Astrocyte (in vitro differentiated cells and primary cell): ENCODE measurements at regions not wholly inside any gene's neighbourhood (a gene's known extent, or its start where the extent isn't known, plus 50 kb on each side); places are given as distances from the start of the nearest gene placed in this dataset.

Source experiments
- DNase-seq: peaks from one replicate; pipeline ENCODE4 v3.0.0-alpha.2; 2010; ENCODE audit warnings: low read depth
- FAIRE-seq: peaks from 2 replicates; lab custom pipeline; 2011; peaks lifted over from hg19 to GRCh38; lab: Jason Lieb, UNC
- H2AFZ ChIP-seq: 2 replicates; pipeline ENCODE4 v1.6.0; 2012; ENCODE audit warnings: low read depth, low read length, inconsistent platforms
- H3K27ac ChIP-seq: 2 replicates; pipeline ENCODE4 v1.5.1; 2011; ENCODE audit warnings: low read depth, low read length, inconsistent platforms
- H3K27me3 ChIP-seq: 2 replicates; pipeline ENCODE4 v1.6.0; 2011; ENCODE audit warnings: low read length, inconsistent platforms; ENCODE audit not compliant: insufficient read depth
- H3K36me3 ChIP-seq: 2 replicates; pipeline ENCODE4 v1.5.1; 2011; ENCODE audit warnings: low read length, inconsistent platforms; ENCODE audit not compliant: insufficient read depth
- H3K4me1 ChIP-seq: 2 replicates; pipeline ENCODE4 v1.5.1; 2011; ENCODE audit warnings: low read length, inconsistent platforms; ENCODE audit not compliant: insufficient read depth
- H3K4me2 ChIP-seq: 2 replicates; pipeline ENCODE4 v1.6.0; 2012; ENCODE audit warnings: low read length, inconsistent platforms
- H3K4me3 ChIP-seq: 2 replicates; pipeline ENCODE4 v1.5.1; 2011; ENCODE audit warnings: low read depth, mild to moderate bottlenecking, low read length, inconsistent platforms; ENCODE audit not compliant: insufficient read depth
- H3K79me2 ChIP-seq: 2 replicates; pipeline ENCODE4 v1.6.0; 2012; ENCODE audit warnings: mild to moderate bottlenecking, low read length, inconsistent platforms; ENCODE audit not compliant: insufficient read depth
- H3K9ac ChIP-seq: 2 replicates; pipeline ENCODE4 v1.6.0; 2012; ENCODE audit warnings: mild to moderate bottlenecking, low read length, inconsistent platforms
- H3K9me3 ChIP-seq: 2 replicates; pipeline ENCODE4 v1.5.1; 2012; ENCODE audit warnings: low read depth, mild to moderate bottlenecking, low read length, inconsistent platforms; ENCODE audit not compliant: insufficient read depth
- H4K20me1 ChIP-seq: 2 replicates; pipeline ENCODE4 v1.6.0; 2012; ENCODE audit warnings: low read length, inconsistent platforms; ENCODE audit not compliant: insufficient read depth
- H3K27ac Mint-ChIP-seq: one replicate; pipeline ENCODE4 v1.8.0; 2021; ENCODE audit warnings: mild to moderate bottlenecking, mixed read lengths; ENCODE audit not compliant: unreplicated experiment
- H3K27me3 Mint-ChIP-seq: one replicate; pipeline ENCODE4 v1.8.0; 2021; ENCODE audit warnings: low read depth, mixed read lengths; ENCODE audit not compliant: unreplicated experiment
- H3K36me3 Mint-ChIP-seq: one replicate; pipeline ENCODE4 v1.8.0; 2021; ENCODE audit warnings: low read depth, mixed read lengths; ENCODE audit not compliant: unreplicated experiment
- H3K4me1 Mint-ChIP-seq: one replicate; pipeline ENCODE4 v1.8.0; 2021; ENCODE audit warnings: low read depth, mixed read lengths; ENCODE audit not compliant: unreplicated experiment
- H3K4me3 Mint-ChIP-seq: one replicate; pipeline ENCODE4 v1.8.0; 2021; ENCODE audit warnings: mild to moderate bottlenecking, moderate library complexity, mixed read lengths; ENCODE audit not compliant: unreplicated experiment
- H3K9me3 Mint-ChIP-seq: one replicate; pipeline ENCODE4 v1.8.0; 2021; ENCODE audit warnings: mild to moderate bottlenecking, mixed read lengths; ENCODE audit not compliant: unreplicated experiment
- EZH2 ChIP-seq: IDR thresholded peaks from 2 replicates; pipeline ENCODE4 v1.6.1; 2012; ENCODE audit warnings: mild to moderate bottlenecking, low read length, inconsistent platforms; ENCODE audit not compliant: insufficient read depth
- TF ChIP-seq, protein P1 (sequence below): IDR thresholded peaks from 2 replicates; pipeline ENCODE4 v1.5.1; 2011; ENCODE audit warnings: low read depth, mild to moderate bottlenecking, inconsistent platforms, low read length, moderate library complexity; ENCODE audit not compliant: insufficient read depth

DNA sequence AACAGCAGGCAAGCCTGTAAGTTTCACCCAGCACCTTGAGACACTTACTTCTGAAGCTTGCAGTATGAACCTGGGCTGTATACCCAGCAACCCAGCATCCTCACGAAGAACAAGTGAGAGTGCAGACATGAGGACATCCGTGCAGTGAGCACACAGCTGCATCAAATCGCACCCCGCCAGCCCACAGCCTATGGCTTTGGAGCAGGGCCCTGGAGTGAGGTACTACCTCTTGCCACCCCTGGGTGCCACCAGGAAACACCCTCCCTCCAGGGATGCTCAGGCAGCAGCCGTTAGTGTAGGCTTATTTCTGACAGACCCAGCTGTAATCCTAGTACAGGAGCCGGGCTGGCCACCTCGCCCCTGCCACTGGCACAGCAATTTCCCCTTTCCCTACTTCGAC is 81.4 kb downstream of the ATPSCKMT start:
- Histone ChIP-seq H3K9me3 (peaks cover 3% of the 10 kb centered on the region), H3K36me3 (no peaks in the 10 kb centered on the region), H3K27me3 (no peaks in the 10 kb centered on the region), H3K9ac (no peak overlapping the region), H3K4me1 (no peaks in the 10 kb centered on the region), H2AFZ (no peak overlapping the region), H3K4me2 (no peak overlapping the region), H3K4me3 (no peak overlapping the region), H3K27ac (no peak overlapping the region), H4K20me1 (no peaks in the 10 kb centered on the region), H3K79me2 (no peaks in the 10 kb centered on the region)
- no peak overlapping the region for H3K4me3 Mint-ChIP-seq
- TF ChIP-seq EZH2 = no peak
- DNase-seq (no peak), FAIRE-seq (no peak)
- peaks cover 11% of the 10 kb centered on the region for H3K9me3 Mint-ChIP-seq
- H3K27me3 Mint-ChIP-seq = no peaks in the 10 kb centered on the region
- no peaks in the 10 kb centered on the region for H3K4me1 Mint-ChIP-seq
- H3K27ac Mint-ChIP-seq = no peak overlapping the region
- H3K36me3 Mint-ChIP-seq = no peaks in the 10 kb centered on the region

DNA sequence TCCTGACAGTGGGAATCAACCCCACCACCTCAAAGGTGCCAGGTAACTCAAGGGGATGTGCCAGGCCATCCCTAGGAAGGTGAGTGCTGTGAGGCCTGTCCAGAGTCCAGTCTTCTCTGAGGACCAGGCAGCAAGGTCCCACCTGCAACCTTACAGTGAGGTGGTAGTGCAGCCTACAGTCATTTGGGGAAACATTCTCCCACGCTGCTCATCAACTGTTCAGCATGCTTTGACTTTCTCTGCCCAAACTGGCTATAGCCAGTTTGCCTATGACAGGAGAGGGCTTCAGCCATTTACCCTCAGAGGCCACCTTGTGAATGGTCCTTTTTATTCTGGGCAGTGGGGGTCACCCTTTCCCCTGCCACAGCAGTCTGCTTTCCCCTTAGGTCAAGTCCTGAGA is 81.9 kb downstream of the ATPSCKMT start:
- no peak for FAIRE-seq
- Histone ChIP-seq H3K9ac (no peak overlapping the region), H2AFZ (no peak overlapping the region), H4K20me1 (no peaks in the 10 kb centered on the region), H3K4me2 (no peak overlapping the region), H3K36me3 (no peaks in the 10 kb centered on the region), H3K4me3 (no peak overlapping the region), H3K4me1 (no peaks in the 10 kb centered on the region), H3K27me3 (no peaks in the 10 kb centered on the region), H3K79me2 (no peaks in the 10 kb centered on the region), H3K27ac (no peak overlapping the region), H3K9me3 (peaks cover 3% of the 10 kb centered on the region)
- no peak for TF ChIP-seq EZH2
- TF ChIP-seq, protein P1, sequence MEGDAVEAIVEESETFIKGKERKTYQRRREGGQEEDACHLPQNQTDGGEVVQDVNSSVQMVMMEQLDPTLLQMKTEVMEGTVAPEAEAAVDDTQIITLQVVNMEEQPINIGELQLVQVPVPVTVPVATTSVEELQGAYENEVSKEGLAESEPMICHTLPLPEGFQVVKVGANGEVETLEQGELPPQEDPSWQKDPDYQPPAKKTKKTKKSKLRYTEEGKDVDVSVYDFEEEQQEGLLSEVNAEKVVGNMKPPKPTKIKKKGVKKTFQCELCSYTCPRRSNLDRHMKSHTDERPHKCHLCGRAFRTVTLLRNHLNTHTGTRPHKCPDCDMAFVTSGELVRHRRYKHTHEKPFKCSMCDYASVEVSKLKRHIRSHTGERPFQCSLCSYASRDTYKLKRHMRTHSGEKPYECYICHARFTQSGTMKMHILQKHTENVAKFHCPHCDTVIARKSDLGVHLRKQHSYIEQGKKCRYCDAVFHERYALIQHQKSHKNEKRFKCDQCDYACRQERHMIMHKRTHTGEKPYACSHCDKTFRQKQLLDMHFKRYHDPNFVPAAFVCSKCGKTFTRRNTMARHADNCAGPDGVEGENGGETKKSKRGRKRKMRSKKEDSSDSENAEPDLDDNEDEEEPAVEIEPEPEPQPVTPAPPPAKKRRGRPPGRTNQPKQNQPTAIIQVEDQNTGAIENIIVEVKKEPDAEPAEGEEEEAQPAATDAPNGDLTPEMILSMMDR = no peak
- H3K36me3 Mint-ChIP-seq = no peaks in the 10 kb centered on the region
- no peak for DNase-seq
- H3K4me1 Mint-ChIP-seq = no peaks in the 10 kb centered on the region
- H3K9me3 Mint-ChIP-seq = peaks cover 11% of the 10 kb centered on the region
- no peaks in the 10 kb centered on the region for H3K27me3 Mint-ChIP-seq
- H3K4me3 Mint-ChIP-seq = no peak overlapping the region
- no peak overlapping the region for H3K27ac Mint-ChIP-seq

DNA sequence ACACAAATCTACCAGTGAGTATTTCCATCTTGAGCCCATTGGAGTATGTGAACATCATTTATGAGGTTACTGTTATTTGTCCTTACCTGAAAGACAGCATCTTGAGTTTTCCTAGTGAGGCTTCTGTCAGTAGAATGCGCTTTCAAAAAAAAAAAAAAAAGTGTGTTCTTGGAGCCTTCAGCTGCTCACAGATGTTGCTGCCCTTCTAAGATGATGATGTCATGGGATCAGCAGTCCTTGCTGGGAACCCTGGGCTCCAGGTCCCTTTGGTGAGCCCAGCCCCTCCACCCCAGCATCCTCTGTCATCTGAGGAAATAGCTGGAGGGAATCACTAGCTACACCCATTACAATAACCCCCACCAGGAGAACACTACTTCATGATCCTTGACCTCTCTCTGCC is 83.3 kb downstream of the ATPSCKMT start:
- H3K4me3 ChIP-seq = no peak overlapping the region
- H2AFZ ChIP-seq = no peak overlapping the region
- TF ChIP-seq, protein P1 = no peak
- no peak for TF ChIP-seq EZH2
- no peak for DNase-seq
- no peaks in the 10 kb centered on the region for H3K4me1 ChIP-seq
- no peak overlapping the region for H3K27ac Mint-ChIP-seq
- no peaks in the 10 kb centered on the region for H3K79me2 ChIP-seq
- H4K20me1 ChIP-seq = no peaks in the 10 kb centered on the region
- no peak overlapping the region for H3K4me2 ChIP-seq
- H3K9me3 ChIP-seq = peaks cover 3% of the 10 kb centered on the region
- H3K36me3 ChIP-seq = no peaks in the 10 kb centered on the region
- no peaks in the 10 kb centered on the region for H3K36me3 Mint-ChIP-seq
- H3K27ac ChIP-seq = no peak overlapping the region
- no peak for FAIRE-seq
- H3K27me3 Mint-ChIP-seq = peaks cover 6% of the 10 kb centered on the region
- peaks cover 9% of the 10 kb centered on the region for H3K9me3 Mint-ChIP-seq
- H3K4me3 Mint-ChIP-seq = no peak overlapping the region
- no peaks in the 10 kb centered on the region for H3K27me3 ChIP-seq
- no peak overlapping the region for H3K9ac ChIP-seq
- no peaks in the 10 kb centered on the region for H3K4me1 Mint-ChIP-seq
